GM18868 (cell line): ENCODE measurements at regions not wholly inside any gene's neighbourhood (a gene's known extent, or its start where the extent isn't known, plus 50 kb on each side); places are given as distances from the start of the nearest gene placed in this dataset.
"Not testable (repeated sequence)": the region's sequence is repeated elsewhere in the genome, so short reads cannot be mapped to it uniquely, and the experiment has no call there.

Source experiments
- ATAC-seq: cut with Tn5 transposase; IDR thresholded peaks from one replicate; pipeline ENCODE4 v1.9.1; 2021; ENCODE audit warnings: mild to moderate bottlenecking, moderate library complexity; ENCODE audit not compliant: unreplicated experiment

DNA sequence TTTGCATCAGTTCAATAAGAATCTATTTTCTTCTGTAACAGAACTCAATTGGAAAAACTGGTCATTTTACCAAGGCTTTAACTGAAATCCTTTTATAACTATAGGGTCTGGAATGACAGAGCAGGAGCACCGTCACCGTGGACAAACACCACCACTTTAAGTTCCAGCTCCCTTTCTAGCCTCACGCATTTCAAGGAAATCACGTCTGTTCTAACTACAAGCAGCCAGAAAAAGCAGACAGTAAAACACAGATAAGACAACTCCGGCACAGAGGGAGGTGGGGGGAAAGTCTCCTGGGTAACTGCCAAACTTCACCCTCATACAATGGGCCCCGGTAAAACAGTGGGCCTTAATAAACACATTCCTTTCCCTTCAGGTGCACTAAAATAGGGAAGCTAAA lies 952.6 kb downstream of the STIM2 start:
- not testable (repeated sequence) for ATAC-seq

DNA sequence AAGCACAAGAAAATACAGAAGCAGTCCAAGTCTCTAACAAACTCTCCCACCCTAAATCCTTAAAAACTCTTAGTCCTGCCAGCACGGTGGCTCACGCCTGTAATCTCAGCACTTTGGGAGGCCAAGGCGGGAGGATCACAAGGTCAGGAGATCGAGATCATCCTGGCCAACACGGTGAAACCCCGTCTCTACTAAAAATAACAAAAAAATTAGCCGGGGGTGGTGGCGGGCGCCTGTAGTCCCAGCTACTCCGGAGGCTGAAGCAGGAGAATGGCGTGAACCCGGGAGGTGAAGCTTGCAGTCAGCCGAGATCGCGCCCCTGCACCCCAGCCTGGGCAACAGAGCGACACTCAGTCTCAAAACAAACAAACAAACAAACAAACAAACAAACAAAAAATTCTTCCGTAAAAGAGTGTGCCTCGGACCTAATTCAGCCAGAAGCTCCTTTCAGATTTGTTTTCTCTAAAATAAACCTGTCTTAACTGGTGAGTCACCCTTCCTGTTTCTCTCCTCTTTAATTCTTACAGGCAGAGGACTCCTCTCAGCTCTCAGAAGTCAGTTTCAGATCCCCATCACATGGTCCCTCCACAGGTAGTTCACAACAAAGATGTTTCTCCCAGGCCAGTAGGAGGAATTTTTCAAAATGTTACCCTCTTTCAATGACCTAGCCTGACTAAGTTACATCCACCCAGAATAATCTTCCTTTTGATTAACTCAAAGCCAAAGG lies 953.2 kb downstream of the STIM2 start:
- peak; percentile 94 for ATAC-seq

DNA sequence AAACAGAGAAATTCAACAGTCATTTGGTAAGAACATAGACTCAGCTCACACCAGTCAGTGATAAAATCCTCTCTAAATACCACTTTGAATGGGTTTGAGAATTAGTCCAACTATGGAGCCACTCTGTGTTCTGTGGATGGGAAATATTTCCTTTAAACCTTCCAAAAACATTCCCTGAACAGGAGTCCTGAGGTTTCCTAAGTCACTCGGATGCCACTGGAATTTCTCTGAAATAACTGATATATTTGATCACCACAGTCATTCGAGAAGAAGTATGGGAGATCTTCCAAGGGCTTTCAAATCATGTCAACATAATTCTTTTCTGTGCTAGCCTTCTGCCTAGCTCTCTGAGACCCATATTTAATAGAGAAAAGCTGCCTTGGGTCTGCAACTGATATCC lies 958.6 kb downstream of the STIM2 start:
- ATAC-seq, result no peak

DNA sequence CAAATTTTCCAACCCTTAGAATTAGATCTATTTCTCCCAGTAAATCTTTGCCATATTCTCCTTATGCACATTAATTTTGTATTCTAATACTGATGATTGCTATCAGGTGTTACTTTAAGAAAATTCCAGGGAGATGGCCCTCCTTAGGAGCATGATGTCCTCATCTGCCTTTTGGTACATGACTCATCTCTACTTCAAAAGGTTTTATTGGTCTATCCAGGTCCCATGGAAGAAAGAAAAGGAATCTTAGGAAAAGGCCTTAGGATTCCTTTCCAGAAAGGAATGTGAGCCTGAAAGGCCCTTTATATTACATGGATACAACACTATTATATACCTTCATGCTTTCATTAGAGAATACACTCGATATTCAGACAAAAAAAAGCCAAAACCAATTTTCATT lies 968.2 kb downstream of the STIM2 start:
- no peak for ATAC-seq

DNA sequence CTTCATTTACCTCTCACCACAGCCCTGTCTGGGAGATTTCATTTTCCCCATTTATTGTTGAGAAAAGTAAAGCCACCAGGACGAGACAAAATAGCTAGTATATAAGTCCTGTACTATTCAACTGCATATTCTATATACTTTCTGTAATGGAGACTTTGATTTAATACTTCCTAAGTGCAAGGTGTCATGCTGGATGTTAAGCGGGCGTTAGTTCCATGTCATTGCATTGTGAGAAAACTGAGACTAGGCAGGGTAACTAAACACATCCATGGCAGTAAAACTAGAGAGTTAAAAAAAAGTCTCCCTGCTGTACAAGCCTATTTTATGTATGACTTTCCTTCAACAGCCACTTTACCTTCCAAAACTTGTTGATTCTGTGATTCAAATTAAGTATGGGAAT lies 969.6 kb downstream of the STIM2 start:
- ATAC-seq, result no peak

DNA sequence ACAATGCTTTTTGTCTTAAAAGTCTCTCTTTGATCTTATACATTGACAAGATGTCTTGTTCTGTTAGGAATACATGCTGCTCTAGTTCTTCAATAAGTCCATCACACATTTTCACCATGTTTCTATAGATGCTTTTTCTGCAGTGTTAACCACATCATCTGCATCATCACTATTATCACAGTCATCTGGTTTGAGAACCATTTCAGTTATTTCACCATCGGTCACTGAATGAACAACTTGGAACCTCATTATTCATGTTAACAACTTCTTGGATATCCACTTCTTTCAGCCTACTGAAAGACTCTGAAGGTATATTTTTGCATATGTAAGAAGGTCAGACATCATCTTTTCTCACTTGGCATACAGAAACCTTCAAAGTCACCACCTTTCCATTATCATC lies 975.2 kb downstream of the STIM2 start:
- no peak for ATAC-seq

DNA sequence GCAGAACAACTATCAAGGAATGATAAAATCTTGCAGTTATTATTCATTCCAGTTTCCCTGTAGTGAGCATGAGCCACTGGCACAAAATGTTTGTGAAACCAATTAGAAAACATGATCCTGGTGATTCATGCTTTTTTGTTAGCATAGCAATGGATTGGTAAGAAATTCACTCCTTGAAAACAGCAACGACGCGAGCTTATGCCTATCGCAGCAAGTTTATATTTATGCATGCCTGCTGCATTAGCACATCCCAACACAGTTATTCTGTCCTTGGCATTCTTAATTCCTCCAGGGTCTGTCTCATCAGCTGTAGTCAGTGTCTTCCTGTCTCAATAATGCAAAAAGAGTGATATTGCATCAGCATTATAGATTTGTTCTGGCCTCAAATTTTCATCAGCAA lies 975.9 kb downstream of the STIM2 start:
- ATAC-seq, result no peak

DNA sequence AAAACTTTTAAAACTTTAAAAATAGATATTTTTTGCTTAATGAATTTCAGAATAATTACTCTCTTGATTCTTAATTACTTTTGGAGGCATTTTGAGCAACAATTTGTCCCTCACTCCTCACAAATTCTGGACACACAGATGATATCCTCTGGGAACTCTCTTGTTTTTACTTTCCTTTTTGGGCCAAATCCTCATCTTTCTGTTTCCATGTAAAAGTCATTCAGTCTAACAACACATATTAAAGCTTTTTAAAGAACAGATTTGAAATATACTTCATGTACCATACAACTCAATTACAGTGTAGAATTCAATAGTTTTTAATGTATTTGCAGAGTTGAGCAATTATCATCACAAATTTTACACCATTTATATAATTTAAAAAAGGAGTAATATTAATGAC lies 983.1 kb downstream of the STIM2 start:
- no peak for ATAC-seq

DNA sequence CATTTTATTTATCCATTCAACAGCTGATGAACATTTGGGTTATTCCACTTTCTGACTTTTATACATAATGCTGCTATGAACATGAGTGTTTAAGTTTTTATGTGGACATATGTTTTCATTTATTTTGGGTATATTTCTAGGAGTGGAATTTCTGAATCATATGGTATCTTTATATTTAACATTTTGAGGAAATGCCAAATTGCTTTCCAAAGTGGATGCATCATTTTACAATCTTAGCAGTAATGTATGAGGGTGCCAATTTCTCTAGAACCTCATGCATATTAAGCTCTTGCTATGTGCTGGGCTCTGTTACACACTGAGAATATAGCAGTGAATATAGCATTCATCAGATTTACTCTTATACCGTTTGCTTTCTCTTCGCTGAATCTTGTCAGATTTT lies 983.7 kb downstream of the STIM2 start:
- no peak for ATAC-seq

DNA sequence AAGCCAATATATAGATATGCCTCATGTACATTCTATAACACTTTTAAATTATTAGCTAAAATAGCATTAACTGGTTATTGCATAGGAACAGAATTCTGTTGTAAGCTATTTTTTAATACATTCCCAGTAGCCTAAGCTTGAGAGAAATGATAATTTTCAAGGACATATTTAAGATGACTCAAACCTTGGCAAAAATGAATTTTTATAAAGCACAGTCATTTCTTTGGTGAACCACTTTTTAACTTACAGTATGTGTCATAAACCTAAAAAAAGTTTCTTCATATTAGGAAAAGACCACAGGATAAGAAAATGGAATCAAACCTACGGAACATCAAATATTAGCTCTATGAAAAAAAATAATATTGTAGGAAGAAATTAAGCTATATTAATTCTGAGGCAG lies 986.3 kb downstream of the STIM2 start:
- no peak for ATAC-seq

DNA sequence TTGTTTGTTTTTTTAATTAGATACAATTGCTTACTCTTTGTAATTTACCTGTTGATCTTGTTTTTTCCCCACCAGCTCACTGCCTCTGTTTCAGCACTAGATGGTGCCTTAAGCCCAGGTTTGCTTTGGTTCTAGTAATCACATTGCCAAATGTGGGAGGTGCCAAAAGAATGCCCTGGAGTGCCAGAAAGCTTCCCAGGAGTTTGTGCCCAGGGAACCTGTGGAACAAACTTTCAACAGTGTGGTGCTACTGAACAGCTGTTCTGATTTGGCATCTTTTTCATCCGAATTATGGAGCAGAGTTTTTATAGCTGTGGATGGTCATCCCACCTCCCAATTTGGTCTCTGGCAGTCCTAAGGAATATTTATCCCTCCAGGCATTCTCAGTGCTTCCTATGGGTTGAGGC lies 1000.7 kb downstream of the STIM2 start:
- ATAC-seq, result no peak

DNA sequence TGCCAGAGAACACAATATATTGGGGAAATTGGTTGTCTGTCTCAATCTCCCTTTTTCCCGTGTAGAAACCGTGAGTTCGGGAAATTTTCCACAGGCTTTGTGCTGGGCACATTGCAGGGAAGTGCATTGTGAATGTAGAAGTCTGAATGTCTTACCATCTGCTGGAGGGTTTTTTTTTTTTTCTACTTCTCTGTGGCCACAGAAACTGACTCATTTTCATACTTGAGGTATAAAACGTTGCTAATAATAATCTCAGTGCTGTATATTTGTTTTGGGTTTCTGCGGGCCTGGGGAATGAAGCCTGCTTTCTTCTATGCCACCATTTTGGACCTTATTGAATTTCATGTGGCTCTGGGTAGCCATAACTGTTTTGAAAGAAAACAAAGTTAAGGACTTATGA lies 1001.2 kb downstream of the STIM2 start:
- ATAC-seq, result peak; percentile 86

DNA sequence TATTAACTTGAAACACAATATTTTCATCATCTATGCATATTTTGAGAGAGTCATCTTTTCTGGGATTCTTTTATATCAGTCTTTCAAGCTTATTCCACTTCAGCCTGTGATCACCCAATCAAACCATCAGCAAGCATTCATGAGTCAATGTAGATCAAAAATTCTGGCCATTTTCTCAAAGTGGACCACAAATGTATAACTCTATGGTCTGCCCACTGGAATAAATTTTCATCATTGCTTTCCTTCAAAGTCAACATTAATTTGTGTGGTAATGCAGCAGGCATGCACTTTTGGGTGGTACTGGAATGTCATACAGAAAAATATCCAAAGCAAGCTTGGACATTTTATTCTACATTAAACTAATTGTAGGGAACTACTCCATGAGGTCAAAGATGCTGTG lies 1013.0 kb downstream of the STIM2 start:
- ATAC-seq, result no peak

DNA sequence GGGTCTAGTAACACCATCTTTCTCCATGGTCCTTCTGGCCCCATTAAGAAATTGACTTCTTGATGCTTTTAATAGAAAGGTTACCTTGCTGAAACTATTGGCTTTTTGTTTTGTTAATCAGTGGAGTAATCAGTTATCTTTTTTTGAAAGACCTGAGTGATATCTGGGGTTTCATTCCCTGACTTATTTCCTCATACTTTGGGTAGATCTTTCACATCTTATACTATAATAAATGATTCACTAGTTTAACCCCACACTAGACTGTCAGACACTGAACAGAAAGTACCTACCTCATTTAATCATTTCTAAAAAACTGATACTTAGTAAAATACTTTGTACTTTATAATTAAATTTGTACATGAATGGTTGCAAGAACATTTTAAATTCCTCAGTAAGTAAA lies 1021.1 kb downstream of the STIM2 start:
- ATAC-seq, result no peak

DNA sequence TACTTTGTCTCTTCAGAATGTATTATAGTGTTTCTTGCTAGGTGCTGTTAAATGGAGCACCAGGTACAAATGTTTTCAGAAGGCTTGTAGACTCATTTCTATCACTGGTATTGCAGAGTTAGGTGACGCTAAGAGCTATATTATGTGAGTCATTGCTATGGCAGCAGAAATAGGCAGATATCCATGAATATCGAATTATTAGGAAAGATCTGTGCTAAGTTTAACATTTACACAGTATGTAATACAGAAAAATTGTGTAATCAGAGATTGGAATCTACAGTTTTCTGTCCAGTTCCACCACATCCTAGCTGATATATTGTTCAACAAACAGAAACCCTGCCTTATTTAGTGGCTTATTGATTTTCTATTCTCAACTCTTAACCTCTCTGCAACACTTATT lies 1025.5 kb downstream of the STIM2 start:
- ATAC-seq, result no peak

DNA sequence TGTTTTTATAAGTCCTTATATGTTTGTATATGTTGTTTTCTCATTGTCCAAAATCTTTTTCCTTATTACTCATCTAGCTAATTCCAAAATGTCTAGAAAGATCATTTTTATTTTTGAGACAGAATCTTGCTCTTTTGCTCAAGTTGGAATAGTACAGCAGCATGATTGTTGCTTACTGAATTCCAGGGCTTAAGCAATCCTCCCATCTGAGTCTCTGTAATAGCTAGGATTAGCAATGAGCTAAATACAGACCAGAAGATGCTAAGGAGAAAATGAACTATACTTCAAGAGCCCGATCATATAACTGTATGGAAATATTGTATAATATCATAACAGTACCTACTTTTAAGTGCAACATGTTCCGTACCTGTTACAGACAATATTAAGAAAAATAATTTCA lies 1027.0 kb downstream of the STIM2 start:
- no peak for ATAC-seq

DNA sequence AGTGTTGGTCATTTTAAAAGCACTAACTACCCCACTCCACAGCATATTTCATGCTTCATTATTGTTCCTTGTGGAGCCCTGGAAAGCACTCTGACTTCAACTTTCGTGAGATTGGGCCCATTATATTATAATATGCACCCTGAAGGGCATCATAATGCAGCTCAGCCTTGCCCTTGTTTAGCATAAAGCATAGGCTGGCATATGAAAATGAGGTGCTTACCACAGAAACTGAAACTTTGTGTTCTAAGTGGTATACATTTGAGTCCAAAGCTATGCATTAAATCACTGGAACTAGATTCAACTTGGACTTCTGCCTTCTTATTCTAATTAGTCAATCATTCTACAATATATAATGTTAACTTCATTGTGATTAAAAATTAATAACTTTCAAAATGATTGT lies 1027.9 kb downstream of the STIM2 start:
- no peak for ATAC-seq

DNA sequence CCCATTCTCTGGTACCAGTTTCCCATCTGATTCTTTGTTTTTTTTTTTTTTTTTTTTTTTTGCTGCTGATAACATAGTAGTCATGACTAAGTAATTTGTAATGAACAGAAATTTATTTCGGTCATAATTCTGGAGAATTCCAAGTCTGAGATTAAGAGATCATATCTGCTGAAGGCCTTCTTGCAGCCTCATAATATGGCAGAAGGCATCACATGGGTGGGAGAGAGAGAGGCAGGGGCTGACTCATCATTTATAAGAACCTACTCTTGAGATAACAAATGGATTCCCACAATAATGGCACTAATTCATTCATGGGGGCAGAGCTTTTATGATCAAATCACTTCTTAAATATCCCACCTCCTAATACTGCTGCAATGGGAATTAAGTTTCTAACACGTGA lies 1034.3 kb downstream of the STIM2 start:
- no peak for ATAC-seq

DNA sequence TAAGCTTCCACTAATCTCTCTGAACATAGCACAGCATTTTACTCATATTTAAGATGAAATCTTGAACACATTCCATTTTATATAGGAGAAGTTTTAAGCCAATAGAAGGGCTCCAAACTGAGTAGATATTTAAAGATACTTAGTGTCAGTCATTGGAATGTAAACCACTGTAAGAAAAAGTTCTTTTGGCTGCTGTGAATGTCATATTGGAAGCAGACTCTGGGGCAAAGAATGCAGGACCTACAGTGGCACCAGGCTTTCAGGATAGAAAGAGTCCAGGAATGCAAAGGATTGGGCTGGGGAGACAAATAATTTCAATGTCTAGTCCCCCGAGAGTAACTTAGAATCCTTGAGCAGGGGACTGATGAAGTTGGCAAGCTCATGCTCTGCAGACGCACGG lies 1047.7 kb downstream of the STIM2 start:
- ATAC-seq, result no peak

DNA sequence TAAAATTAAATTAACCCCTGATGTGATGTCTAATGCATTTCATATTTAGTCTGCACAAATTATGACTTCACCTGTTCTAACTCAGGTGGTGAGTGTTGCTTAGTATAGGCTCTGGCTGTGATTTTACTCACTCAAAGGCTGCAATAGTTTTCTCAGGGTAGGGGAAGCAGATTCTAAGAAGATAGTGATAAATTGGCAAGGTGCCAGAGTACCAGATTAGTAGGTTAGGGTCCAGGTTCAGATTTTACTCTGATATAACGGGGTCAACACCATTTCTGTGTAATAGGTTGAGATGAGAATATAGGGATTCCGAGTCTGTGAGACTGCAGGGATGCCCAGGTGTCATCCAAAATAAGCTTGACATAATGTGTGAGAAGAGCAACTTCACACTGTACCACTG lies 1049.6 kb downstream of the STIM2 start:
- ATAC-seq, result no peak

DNA sequence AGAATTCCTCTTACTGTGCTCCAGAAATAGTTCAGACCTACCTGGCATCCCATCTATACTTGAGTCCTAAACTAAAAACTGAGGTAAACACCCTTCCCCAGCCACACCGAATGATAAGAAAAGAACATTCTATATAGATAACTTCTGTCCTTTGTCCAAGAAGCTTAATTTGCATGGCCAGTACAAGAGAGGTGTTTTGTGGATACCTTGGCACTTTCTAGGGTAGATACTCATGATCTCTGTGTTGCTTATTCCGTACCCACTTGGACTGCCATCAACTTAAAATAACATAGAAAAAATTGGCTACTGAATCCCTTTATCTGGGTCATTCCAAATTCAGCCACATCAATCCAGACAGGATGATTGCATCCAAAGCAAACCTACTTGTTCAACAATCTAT lies 1050.4 kb downstream of the STIM2 start:
- no peak for ATAC-seq

DNA sequence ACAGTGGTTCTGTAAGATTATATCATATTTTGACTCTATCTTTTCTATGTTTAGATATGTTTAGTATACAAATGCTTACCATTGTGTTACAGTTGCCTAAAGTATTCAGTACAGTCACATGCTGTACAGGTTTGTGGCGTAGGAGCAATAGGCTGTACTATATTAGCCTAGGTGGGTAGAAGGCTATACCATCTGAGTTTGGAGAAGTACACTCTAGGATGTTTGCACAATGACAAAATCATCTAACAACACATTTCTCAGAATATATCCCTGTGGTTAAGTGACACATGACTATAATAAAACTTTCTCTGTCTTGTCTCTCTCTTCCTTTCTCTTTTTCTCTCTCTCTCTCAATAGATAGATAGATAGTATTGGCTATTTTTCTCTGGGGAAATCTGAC lies 1053.1 kb downstream of the STIM2 start:
- ATAC-seq, result no peak

DNA sequence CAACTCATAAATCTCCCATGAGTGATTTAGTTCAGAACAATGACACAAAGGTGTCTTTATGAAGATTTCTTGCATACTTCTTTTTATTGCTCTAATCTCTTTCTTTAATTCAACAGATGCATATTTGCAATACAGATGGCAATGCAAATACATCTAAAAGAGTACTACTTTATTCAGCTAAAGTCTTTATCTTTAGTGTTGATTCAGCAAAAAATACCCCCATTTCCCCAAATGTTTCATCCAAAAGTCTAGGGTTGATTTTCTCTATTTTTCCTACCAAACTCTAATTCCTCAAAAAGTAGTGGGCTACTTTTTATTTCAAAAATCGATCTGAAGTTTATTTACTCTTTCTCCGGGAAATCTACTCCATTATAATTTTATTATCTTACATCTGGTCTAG lies 1055.2 kb downstream of the STIM2 start:
- no peak for ATAC-seq
